ENCODE measurements at regions not wholly inside any gene's neighbourhood (a gene's known extent, or its start where the extent isn't known, plus 50 kb on each side); places are given as distances from the start of the nearest gene placed in this dataset.

- Histone ChIP-seq H3K4me3 (no peak overlapping the region), H3K27ac (no peak overlapping the region), H3K36me3 (no peaks in the 10 kb centered on the region), H3K4me1 (peaks cover 0 to 7% (median 2%) of the 10 kb centered on the region in 12 donors), H3K9me3 (no peaks in the 10 kb centered on the region), H3K27me3 (no peaks in the 10 kb centered on the region)
- no peak for DNase-seq
- 89 to 100% (median 93%) methylated on average over 1 of the region's 1 CpG for WGBS, 4 donors
- TF ChIP-seq POLR2A (IDR thresholded peaks at IDR 0.05) (no peak), CTCF (IDR thresholded peaks at IDR 0.05) (no peak)
- intact Hi-C loops (cut with DNase I) = no loop called here
- ATAC-seq = no peak
These were observed 291.3 kb downstream of the OXSM start for GRCh38 chr3:26081166-26081565.

GRCh38 chr3:26081806-26082205, 291.9 kb downstream of the OXSM start:
- intact Hi-C loops (cut with DNase I) = no loop called here
- Histone ChIP-seq H3K9me3 (peaks cover 0 to 5% (median 0%) of the 10 kb centered on the region in 12 donors), H3K27ac (no peak overlapping the region), H3K4me1 (peaks cover 0 to 7% (median 2%) of the 10 kb centered on the region in 12 donors), H3K4me3 (no peak overlapping the region), H3K27me3 (no peaks in the 10 kb centered on the region), H3K36me3 (no peaks in the 10 kb centered on the region)
- DNase-seq = no peak
- TF ChIP-seq CTCF (IDR thresholded peaks at IDR 0.05) (no peak), POLR2A (IDR thresholded peaks at IDR 0.05) (no peak)
- ATAC-seq = no peak
- WGBS, 4 donors = 79 to 93% (median 83%) methylated on average over 1 of the region's 1 CpG

GRCh38 chr3:26082911-26083310, 293.0 kb downstream of the OXSM start:
- intact Hi-C loops (cut with DNase I) = no loop called here
- DNase-seq = no peak
- Histone ChIP-seq H3K4me1 (peaks cover 0 to 7% (median 2%) of the 10 kb centered on the region in 12 donors), H3K27ac (no peak overlapping the region), H3K9me3 (peaks cover 0 to 14% (median 8%) of the 10 kb centered on the region in 12 donors), H3K27me3 (no peaks in the 10 kb centered on the region), H3K36me3 (no peaks in the 10 kb centered on the region), H3K4me3 (no peak overlapping the region)
- WGBS, 4 donors = 90 to 98% (median 93%) methylated on average over 3 of the region's 3 CpGs
- TF ChIP-seq CTCF (IDR thresholded peaks at IDR 0.05) = no peak
- no peak for TF ChIP-seq POLR2A (IDR thresholded peaks at IDR 0.05)
- no peak for ATAC-seq

GRCh38 chr3:26084629-26085028, 294.7 kb downstream of the OXSM start:
- 49 to 59% (median 49%) methylated on average over 2 of the region's 2 CpGs for WGBS, 4 donors

More at GRCh38 chr3:26084629-26085028, 294.7 kb downstream of the OXSM start:
- H3K4me3 ChIP-seq = no peak overlapping the region
- no peak overlapping the region for H3K27ac ChIP-seq
- peaks cover 0 to 7% (median 2%) of the 10 kb centered on the region in 12 donors for H3K4me1 ChIP-seq
- H3K27me3 ChIP-seq = no peaks in the 10 kb centered on the region
- intact Hi-C loops (cut with DNase I) = no loop called here
- ATAC-seq (peak; percentile 63 to 70 (median 68)), DNase-seq (no peak)
- TF ChIP-seq POLR2A (IDR thresholded peaks at IDR 0.05) (no peak), CTCF (IDR thresholded peaks at IDR 0.05) (no peak)
- peaks cover 0 to 21% (median 9%) of the 10 kb centered on the region in 12 donors for H3K9me3 ChIP-seq
- H3K36me3 ChIP-seq = no peaks in the 10 kb centered on the region
